ENCODE measurements at regions not wholly inside any gene's neighbourhood (a gene's known extent, or its start where the extent isn't known, plus 50 kb on each side); places are given as distances from the start of the nearest gene placed in this dataset.
"Not testable (repeated sequence)": the region's sequence is repeated elsewhere in the genome, so short reads cannot be mapped to it uniquely, and the experiment has no call there.

DNA sequence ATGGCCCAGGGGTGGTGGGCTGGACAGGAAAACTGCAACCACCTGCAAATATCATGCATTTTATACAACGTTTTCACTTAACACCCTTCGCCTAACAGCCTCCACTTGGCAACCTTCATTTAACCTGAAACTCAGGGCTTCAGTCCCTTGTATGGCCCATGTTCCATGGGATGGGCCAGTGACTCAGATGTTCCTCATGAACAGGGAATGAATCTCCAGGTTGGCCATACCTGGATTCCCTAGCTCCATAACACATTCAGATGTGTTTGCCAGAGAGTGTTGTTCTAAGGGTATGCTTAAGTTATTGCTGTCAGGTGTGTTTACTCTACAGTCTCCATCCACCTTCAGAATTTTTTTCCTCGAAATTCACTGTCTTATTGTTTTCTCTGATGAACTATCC, 316.9 kb downstream of the JRKL start:
- no peak for DNase-seq (ENCODE audit: low read depth)

DNA sequence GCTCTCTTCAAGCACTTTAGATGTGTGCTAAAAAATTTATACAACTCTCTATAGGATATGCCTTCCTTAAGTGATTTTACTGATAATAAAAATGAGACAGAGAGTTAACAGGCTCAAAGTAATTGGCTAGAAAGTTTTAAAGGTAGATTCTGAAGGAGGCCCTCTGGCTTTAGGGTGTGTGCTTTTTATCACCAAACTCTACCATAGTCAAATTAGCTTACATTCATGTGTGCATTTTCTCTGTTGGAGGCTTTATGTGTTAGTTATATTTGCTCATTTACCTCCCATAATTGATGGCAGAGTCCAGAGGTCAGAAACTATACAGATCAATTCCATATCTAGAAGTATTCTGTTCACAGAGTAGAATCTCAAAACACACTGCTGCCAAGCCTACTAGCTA, 317.5 kb downstream of the JRKL start:
- no peak for DNase-seq (ENCODE audit: low read depth)

GRCh38 chr11:96708219-96708878, 318.5 kb downstream of the JRKL start:
- DNase-seq (ENCODE audit: low read depth): peak; percentile 19

DNA sequence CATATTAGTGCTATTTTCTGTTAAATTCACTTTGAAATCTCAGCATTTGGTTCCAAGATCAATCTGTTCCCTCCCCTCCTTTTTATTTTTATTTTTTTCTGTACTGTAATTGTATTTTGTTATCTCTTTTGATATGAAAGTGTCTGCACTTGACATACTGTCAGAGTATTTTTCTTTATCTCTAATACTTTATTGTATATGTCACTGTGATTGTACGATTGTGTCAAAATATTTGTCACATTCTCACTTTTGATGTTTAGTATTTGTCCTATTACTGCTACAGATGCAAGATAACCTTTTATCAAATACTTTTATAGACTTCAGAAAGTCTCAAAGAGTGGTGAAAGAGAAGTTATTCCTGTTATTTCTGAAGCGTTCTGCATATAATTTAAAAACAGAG, 323.5 kb downstream of the JRKL start:
- DNase-seq (ENCODE audit: low read depth): no peak

GRCh38 chr11:96714689-96715088, 324.9 kb downstream of the JRKL start:
- DNase-seq (ENCODE audit: low read depth): no peak

- no peak for DNase-seq (ENCODE audit: low read depth)
Measured at GRCh38 chr11:96715208-96715607, 325.4 kb downstream of the JRKL start.

- no peak for DNase-seq (ENCODE audit: low read depth)
Measured at GRCh38 chr11:96736601-96737000, 346.8 kb downstream of the JRKL start.

DNA sequence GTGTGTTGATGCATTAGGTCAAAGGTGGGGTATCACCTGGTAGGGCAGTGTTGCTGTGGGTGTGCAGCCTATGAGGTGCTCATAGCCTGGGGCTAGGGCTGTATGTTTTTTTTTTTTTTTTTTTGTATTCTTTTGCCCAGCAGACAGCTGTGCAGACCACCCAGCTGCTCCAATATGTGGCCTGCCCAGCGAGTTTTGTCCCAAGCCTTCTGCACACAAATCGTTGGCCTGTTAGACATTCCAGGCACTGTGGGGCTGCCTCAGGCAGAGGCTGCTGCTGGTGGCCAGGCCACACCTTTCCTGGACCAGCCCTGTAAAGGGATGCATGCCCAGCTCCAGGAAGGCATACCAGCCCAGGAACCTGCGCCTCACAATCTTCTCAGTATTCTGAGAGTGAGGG, 348.5 kb downstream of the JRKL start:
- DNase-seq (ENCODE audit: low read depth): no peak

GRCh38 chr11:96741068-96741467, 351.3 kb downstream of the JRKL start:
- DNase-seq (ENCODE audit: low read depth): no peak

GRCh38 chr11:96744697-96745096, 354.9 kb downstream of the JRKL start:
- DNase-seq (ENCODE audit: low read depth): peak; percentile 13

DNA sequence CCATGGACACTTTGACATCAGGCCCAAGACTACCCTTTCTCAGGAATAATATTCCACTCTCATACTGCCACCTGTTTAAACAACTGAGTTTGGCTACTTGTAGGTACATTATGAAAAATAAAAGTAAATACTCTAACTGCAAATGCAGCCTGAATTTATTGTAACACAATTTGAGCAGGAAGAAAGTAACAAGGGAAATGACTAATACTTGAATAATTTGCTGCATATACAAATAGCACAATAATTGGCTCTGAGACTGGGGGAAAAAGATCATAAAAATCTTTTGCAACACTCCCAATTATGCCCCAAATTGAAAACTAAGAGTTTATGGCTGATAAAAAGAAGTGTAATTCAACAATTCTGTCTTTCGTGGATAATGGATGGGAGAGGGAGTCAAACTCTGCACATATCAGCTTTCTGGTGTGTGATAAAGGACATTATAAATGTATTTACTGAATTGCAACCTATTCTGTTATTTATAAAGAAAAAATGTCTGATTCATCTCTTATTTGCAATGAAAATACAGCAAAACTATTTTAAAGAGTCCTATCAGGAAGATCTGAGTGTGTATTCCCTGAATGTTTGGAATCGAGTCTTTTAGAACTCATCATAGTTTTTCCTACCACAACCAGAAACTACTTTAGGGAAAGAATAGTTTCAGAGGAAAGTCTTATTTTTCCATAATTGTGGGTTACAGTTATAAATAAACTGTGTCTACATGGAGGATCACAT, 359.0 kb downstream of the JRKL start:
- DNase-seq (ENCODE audit: low read depth): peak; percentile 26

DNA sequence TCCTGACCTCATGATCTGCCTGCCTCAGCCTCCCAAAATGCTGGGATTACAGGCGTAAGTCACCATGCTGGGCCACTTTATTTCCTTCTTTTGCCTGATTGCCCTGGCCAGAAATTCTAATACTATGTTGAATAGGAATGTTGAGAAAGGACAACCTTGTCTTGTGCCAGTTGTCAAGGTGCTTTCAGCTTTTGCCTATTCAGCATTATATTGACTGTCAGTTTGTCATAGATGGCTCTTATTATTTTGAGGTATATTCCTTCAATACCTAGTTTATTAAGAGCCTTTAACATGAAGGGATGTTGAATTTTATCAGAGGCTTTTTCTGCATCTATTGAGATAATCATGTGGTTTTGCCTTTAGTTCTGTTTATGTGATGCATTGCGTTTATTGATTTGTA, 362.0 kb downstream of the JRKL start:
- not testable (repeated sequence) for DNase-seq (ENCODE audit: low read depth)

- DNase-seq (ENCODE audit: low read depth): no peak
Measured at GRCh38 chr11:96752221-96752620, 362.4 kb downstream of the JRKL start.

DNA sequence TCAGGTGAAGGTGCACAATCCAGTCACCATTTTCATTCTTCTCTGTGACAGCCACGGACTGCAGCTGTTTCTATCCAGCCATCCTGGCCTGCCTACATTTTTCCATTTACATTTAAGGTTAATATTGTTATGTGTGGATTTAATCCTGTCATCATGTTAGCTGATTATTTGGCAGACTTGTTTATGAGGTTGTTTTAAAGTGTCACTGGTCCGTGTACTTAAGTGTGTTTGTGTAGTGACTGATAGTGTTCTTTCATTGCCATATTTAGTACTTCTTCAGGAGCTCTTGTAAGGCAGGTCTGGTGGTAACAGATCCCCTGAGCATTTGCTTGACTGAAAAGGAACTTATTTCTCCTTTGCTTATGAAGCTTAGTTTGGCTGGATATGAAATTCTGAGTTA, 364.2 kb downstream of the JRKL start:
- no peak for DNase-seq (ENCODE audit: low read depth)

GRCh38 chr11:96755209-96755608, 365.4 kb downstream of the JRKL start:
- no peak for DNase-seq (ENCODE audit: low read depth)

DNA sequence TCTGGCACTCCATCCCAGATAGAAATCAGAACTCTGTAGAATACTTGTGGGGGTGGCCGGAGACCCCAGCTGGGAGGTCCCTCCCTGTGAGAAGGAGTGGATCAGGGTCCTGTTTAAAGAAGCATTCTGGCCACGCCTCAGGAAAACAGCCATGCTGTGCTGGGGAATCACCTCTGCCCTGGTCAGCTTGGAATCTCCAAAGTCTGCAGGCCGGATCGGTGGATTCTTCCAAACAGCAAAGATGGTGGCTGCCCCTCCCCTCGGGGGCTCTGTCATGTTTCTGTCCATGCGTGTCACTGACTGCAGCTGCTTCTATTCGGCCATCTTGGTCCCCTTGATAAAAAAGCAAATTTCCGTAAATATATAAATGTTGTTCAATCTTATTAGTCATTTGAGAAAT, 365.9 kb downstream of the JRKL start:
- DNase-seq (ENCODE audit: low read depth): no peak

- no peak for DNase-seq (ENCODE audit: low read depth)
Measured at GRCh38 chr11:96758957-96759356, 369.1 kb downstream of the JRKL start.

DNA sequence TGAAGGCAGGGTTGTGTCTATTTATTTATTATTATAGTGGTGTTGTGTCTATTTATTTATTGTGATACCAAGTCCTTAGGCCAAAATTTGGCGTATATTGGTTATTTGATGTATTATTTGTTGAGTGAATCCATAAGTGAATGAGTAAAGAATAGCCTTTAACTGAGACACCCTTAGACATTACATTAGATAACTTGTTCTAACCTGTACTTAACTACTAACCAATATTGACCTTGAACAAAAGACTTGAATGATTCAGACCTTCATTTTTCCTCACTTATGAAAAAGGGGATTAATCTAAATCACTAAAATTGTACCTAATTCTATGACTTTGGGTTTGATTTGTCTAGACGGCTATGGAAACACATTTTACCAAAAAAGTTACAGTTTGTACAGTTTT, 370.5 kb downstream of the JRKL start:
- no peak for DNase-seq (ENCODE audit: low read depth)

GRCh38 chr11:96760815-96761214, 371.0 kb downstream of the JRKL start:
- no peak for DNase-seq (ENCODE audit: low read depth)

DNA sequence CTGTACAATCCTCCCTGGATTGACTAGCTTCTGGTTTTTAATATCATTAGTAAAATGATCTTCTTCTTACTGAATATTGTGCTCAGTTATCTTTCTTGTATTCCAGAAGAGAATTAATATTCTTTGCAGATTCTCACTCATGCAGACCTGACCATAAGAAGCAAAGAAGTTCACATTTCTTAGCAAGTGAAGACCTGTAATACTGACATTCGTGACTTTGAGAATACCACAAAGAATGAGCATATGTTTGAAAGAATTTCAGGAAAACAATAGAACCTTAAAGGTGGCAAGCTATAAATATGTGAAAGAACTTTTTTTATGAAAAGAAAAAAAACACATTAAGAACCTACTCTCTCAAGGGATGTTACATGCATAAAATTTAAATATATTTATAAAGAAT, 371.6 kb downstream of the JRKL start:
- no peak for DNase-seq (ENCODE audit: low read depth)

DNA sequence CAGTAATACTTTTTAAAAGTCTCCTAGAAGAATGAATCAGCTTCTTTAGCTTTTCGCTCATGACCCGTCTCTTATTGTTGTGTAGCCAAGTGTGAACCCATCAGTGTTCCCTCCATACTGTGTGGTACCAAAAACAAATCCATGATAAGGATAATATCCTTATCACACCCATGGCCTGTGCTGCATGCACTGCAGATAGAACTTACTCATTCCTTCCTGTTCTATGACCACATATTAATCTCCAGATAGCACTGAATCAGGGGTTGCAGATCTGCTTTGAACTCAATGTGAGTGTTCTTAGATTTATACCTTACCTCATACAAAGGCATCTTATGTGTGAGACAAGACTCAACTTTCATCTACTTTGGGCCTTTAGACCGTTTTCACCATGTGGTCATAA, 373.4 kb downstream of the JRKL start:
- peak; percentile 90 for DNase-seq (ENCODE audit: low read depth)

DNA sequence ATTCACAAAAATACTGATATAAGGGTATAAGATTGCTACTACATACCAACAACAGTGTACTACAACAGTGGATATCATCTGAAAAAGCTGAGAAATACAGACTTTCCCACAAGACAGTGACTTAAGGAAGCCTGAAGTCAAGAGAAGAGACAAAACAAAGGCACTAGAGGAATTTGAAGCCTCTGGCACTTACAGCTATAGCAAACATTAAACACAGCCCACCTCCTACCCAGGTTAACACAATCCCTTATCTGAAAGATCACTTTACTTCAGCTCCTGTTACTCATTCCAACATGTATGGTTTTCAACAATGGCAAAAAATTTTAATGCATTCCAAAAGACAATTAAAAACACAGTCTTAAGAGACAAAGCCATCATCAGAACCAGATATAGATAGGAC, 388.5 kb downstream of the JRKL start:
- DNase-seq (ENCODE audit: low read depth): no peak

DNA sequence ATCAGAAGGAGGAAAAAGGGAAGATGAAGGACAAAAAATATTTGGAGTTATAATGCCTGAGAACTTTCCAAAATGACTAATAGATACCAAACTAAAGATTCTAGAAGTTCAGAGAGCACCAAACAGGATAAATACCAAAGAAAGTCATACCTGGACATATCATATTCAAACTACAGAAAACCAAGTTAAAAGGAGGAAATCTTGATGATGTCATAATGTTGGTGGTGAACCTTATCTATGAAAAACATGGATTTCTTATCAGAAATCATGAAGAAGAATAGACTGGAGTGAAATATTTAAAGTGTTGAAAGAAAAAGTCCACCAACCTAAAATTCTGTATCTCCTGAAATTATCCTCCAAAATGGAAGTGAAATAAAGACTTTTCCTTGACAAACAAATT, 389.2 kb downstream of the JRKL start:
- DNase-seq (ENCODE audit: low read depth): no peak

- DNase-seq (ENCODE audit: low read depth): peak; percentile 55
Measured at GRCh38 chr11:96781082-96781481, 391.3 kb downstream of the JRKL start.
